ENCODE measurements at regions not wholly inside any gene's neighbourhood (a gene's known extent, or its start where the extent isn't known, plus 50 kb on each side); places are given as distances from the start of the nearest gene placed in this dataset.

- no peak overlapping the region for H3K4me3 ChIP-seq
- WGBS (ENCODE audit: missing lambda C conversion rate): 9% methylated on average over 16 of the region's 16 CpGs
- H3K9me3 ChIP-seq: no peaks in the 10 kb centered on the region
- ChIA-PET POLR2A (no interaction called here), CTCF (no interaction called here)
- ATAC-seq (no peak), FAIRE-seq (no peak), DNase-seq (ENCODE audit: low read depth in 1 of 2, low spot score in 1 of 2) (no peak)
- H3K27ac ChIP-seq: no peak overlapping the region
- TF ChIP-seq HMGXB4 (CRISPR knock-in tag; IDR thresholded peaks at IDR 0.05; ENCODE audit: borderline replicate concordance) (no peak), POLR2A (IDR thresholded peaks at IDR 0.05; ENCODE audit: low read length) (no peak), FOXS1 (CRISPR knock-in tag; IDR thresholded peaks at IDR 0.05) (no peak), TP53 (CRISPR knock-in tag; IDR thresholded peaks at IDR 0.05) (no peak), MYC (IDR thresholded peaks at IDR 0.05; ENCODE audit: borderline replicate concordance, low read length) (no peak), ZNF302 (CRISPR knock-in tag; IDR thresholded peaks at IDR 0.05) (no peak), CEBPB (IDR thresholded peaks at IDR 0.05) (no peak), CBX8 (IDR thresholded peaks at IDR 0.05) (no peak), KDM5A (IDR thresholded peaks at IDR 0.05) (no peak), MAFK (IDR thresholded peaks at IDR 0.05; ENCODE audit: partially characterized antibody) (no peak), EHF (CRISPR knock-in tag; IDR thresholded peaks at IDR 0.05) (no peak)
- H3K4me2 ChIP-seq: no peak overlapping the region
- H3K4me1 ChIP-seq: no peaks in the 10 kb centered on the region
Observed at GRCh38 chr14:39762576-39763401, 330.6 kb upstream of the FBXO33 start.

- TF ChIP-seq PHF8 (IDR thresholded peaks at IDR 0.05; ENCODE audit: borderline replicate concordance, low read depth): no peak
- no peak for ATAC-seq
- Histone ChIP-seq H3K4me1 (no peaks in the 10 kb centered on the region), H3K27ac (no peak overlapping the region), H3K4me3 (no peak overlapping the region), H3K4me2 (no peak overlapping the region), H3K9me3 (no peaks in the 10 kb centered on the region)
- FAIRE-seq: no peak
- POLR2A ChIA-PET: no interaction called here
- DNase-seq (ENCODE audit: low read depth in 1 of 2, low spot score in 1 of 2): no peak
- CTCF ChIA-PET: no interaction called here
Observed at GRCh38 chr14:39755269-39755878, 323.1 kb upstream of the FBXO33 start.

- no peak overlapping the region for H3K4me2 ChIP-seq
- TF ChIP-seq CHD4 (IDR thresholded peaks at IDR 0.05; ENCODE audit: borderline replicate concordance) (no peak), TP53 (CRISPR knock-in tag; IDR thresholded peaks at IDR 0.05) (no peak), EHF (CRISPR knock-in tag; IDR thresholded peaks at IDR 0.05) (no peak), RARB (CRISPR knock-in tag; IDR thresholded peaks at IDR 0.05) (no peak), JUN (IDR thresholded peaks at IDR 0.05) (no peak), NR3C1 (IDR thresholded peaks at IDR 0.05) (no peak), NFE2L2 (conservative IDR thresholded peaks at IDR 0.05; ENCODE audit: low read length) (no peak), ESRRA (IDR thresholded peaks at IDR 0.05; ENCODE audit: borderline replicate concordance, low read length) (no peak), SMC3 (IDR thresholded peaks at IDR 0.05) (no peak), HEYL (CRISPR knock-in tag; IDR thresholded peaks at IDR 0.05) (no peak), POLR2A (IDR thresholded peaks at IDR 0.05; ENCODE audit: low read length) (no peak), USF2 (IDR thresholded peaks at IDR 0.05) (no peak), RNF2 (IDR thresholded peaks at IDR 0.05; ENCODE audit: borderline replicate concordance, low read depth) (no peak), ZNF302 (CRISPR knock-in tag; IDR thresholded peaks at IDR 0.05) (no peak)
- H3K4me3 ChIP-seq: no peak overlapping the region
- no peaks in the 10 kb centered on the region for H3K9me3 ChIP-seq
- CTCF ChIA-PET: no interaction called here
- no peak overlapping the region for H3K27ac ChIP-seq
- H3K4me1 ChIP-seq: no peaks in the 10 kb centered on the region
- POLR2A ChIA-PET: no interaction called here
- no peak for ATAC-seq
- no peak for DNase-seq (ENCODE audit: low read depth in 1 of 2, low spot score in 1 of 2)
- FAIRE-seq: no peak
Observed at GRCh38 chr14:39740454-39740853, 308.2 kb upstream of the FBXO33 start.

Data from A549 (cell line).